RWPE2 (cell line): ENCODE measurements at regions not wholly inside any gene's neighbourhood (a gene's known extent, or its start where the extent isn't known, plus 50 kb on each side); places are given as distances from the start of the nearest gene placed in this dataset.

ENCODE experiments used
- ATAC-seq: fragments of 200-7000 bp; cut with Tn5 transposase; 3 replicates; pipeline ENCODE4 v1.9.1; 2021; ENCODE audit warnings: low read depth
- DNase-seq: peaks from one replicate; pipeline ENCODE4 v3.0.0-alpha.2; 2020; ENCODE audit warnings: low spot score
- H3K27ac ChIP-seq: fragments of 450-650 bp; 2 replicates; pipeline ENCODE4 v1.5.1; 2017; ENCODE audit warnings: mild to moderate bottlenecking; ENCODE audit not compliant: poor library complexity, severe bottlenecking
- H3K27me3 ChIP-seq: fragments of 250-450 bp; sonication (Bioruptor Pico); 2 replicates; pipeline ENCODE4 v1.5.1; 2021; ENCODE audit warnings: mild to moderate bottlenecking, moderate library complexity; ENCODE audit not compliant: insufficient read depth, poor library complexity, severe bottlenecking
- H3K36me3 ChIP-seq: fragments of 250-450 bp; sonication (Bioruptor Pico); 2 replicates; pipeline ENCODE4 v1.5.1; 2020; ENCODE audit warnings: low read depth, mild to moderate bottlenecking, moderate library complexity
- H3K4me1 ChIP-seq: fragments of 250-450 bp; sonication (Bioruptor Pico); 2 replicates; pipeline ENCODE4 v1.5.1; 2021; ENCODE audit warnings: mild to moderate bottlenecking, moderate library complexity; ENCODE audit not compliant: insufficient read depth, poor library complexity, severe bottlenecking
- H3K4me3 ChIP-seq: fragments of 250-450 bp; sonication (Bioruptor Pico); 2 replicates; pipeline ENCODE4 v1.5.1; 2021; ENCODE audit warnings: mild to moderate bottlenecking, moderate library complexity; ENCODE audit not compliant: severe bottlenecking
- H3K9me3 ChIP-seq: fragments of 250-450 bp; sonication (Bioruptor Pico); 2 replicates; pipeline ENCODE4 v1.5.1; 2021; ENCODE audit warnings: mild to moderate bottlenecking, moderate library complexity; ENCODE audit not compliant: severe bottlenecking
- CTCF ChIP-seq: fragments of 450-650 bp; IDR thresholded peaks from one replicate; pipeline ENCODE4 v1.5.1; 2017; ENCODE audit warnings: mild to moderate bottlenecking, moderate library complexity; ENCODE audit not compliant: poor library complexity, severe bottlenecking

GRCh38 chr5:89338935-89339334 lies 456.0 kb upstream of the MEF2C start:
- no peak overlapping the region for H3K27ac ChIP-seq
- H3K36me3 ChIP-seq = no peaks in the 10 kb centered on the region
- peak; percentile 83 for ATAC-seq
- H3K4me3 ChIP-seq = no peak overlapping the region
- DNase-seq = no peak
- peaks cover 18% of the 10 kb centered on the region for H3K4me1 ChIP-seq
- no peaks in the 10 kb centered on the region for H3K27me3 ChIP-seq
- no peaks in the 10 kb centered on the region for H3K9me3 ChIP-seq
- no peak for TF ChIP-seq CTCF

- no peaks in the 10 kb centered on the region for H3K27me3 ChIP-seq
- H3K27ac ChIP-seq = no peak overlapping the region
- no peak for TF ChIP-seq CTCF
- H3K36me3 ChIP-seq = no peaks in the 10 kb centered on the region
- H3K4me3 ChIP-seq = no peak overlapping the region
- no peaks in the 10 kb centered on the region for H3K9me3 ChIP-seq
- peaks cover 15% of the 10 kb centered on the region for H3K4me1 ChIP-seq
- ATAC-seq = no peak
- no peak for DNase-seq
These were observed 453.1 kb upstream of the MEF2C start for GRCh38 chr5:89336111-89336510.

GRCh38 chr5:89330140-89330539 lies 447.2 kb upstream of the MEF2C start:
- H3K9me3 ChIP-seq = no peaks in the 10 kb centered on the region
- H3K27me3 ChIP-seq = no peaks in the 10 kb centered on the region
- no peaks in the 10 kb centered on the region for H3K36me3 ChIP-seq
- DNase-seq (no peak), ATAC-seq (no peak)
- no peak overlapping the region for H3K4me3 ChIP-seq
- no peak for TF ChIP-seq CTCF
- no peaks in the 10 kb centered on the region for H3K4me1 ChIP-seq
- no peak overlapping the region for H3K27ac ChIP-seq

GRCh38 chr5:89327608-89328007 lies 444.6 kb upstream of the MEF2C start:
- no peak for TF ChIP-seq CTCF
- Histone ChIP-seq H3K36me3 (no peaks in the 10 kb centered on the region), H3K27me3 (no peaks in the 10 kb centered on the region), H3K27ac (no peak overlapping the region), H3K4me3 (no peak overlapping the region), H3K9me3 (peaks cover 2% of the 10 kb centered on the region), H3K4me1 (no peaks in the 10 kb centered on the region)
- DNase-seq = no peak
- ATAC-seq = no peak

GRCh38 chr5:89324990-89325389 lies 442.0 kb upstream of the MEF2C start:
- Histone ChIP-seq H3K27me3 (no peaks in the 10 kb centered on the region), H3K4me3 (no peak overlapping the region), H3K36me3 (no peaks in the 10 kb centered on the region), H3K9me3 (peaks cover 2% of the 10 kb centered on the region), H3K27ac (no peak overlapping the region), H3K4me1 (no peaks in the 10 kb centered on the region)
- ATAC-seq = no peak
- TF ChIP-seq CTCF = no peak
- DNase-seq = no peak
